ENCODE measurements at regions not wholly inside any gene's neighbourhood (a gene's known extent, or its start where the extent isn't known, plus 50 kb on each side); places are given as distances from the start of the nearest gene placed in this dataset.
"Not testable (repeated sequence)": the region's sequence is repeated elsewhere in the genome, so short reads cannot be mapped to it uniquely, and the experiment has no call there.

- no peak for DNase-seq (ENCODE audit: low read depth, low spot score)
These were observed 697.2 kb upstream of the SLC8A1 start for GRCh38 chr2:41149054-41149453.

GRCh38 chr2:41151746-41152145 lies 699.9 kb upstream of the SLC8A1 start:
- DNase-seq (ENCODE audit: low read depth, low spot score): no peak

GRCh38 chr2:41152318-41152717 lies 700.4 kb upstream of the SLC8A1 start:
- DNase-seq (ENCODE audit: low read depth, low spot score): no peak

- DNase-seq (ENCODE audit: low read depth, low spot score): no peak
These were observed 708.5 kb upstream of the SLC8A1 start for GRCh38 chr2:41160439-41160838.

GRCh38 chr2:41167014-41167413 lies 715.1 kb upstream of the SLC8A1 start:
- DNase-seq (ENCODE audit: low read depth, low spot score): peak; percentile 15

GRCh38 chr2:41169744-41170143 lies 717.9 kb upstream of the SLC8A1 start:
- no peak for DNase-seq (ENCODE audit: low read depth, low spot score)

- DNase-seq (ENCODE audit: low read depth, low spot score): no peak
These were observed 718.7 kb upstream of the SLC8A1 start for GRCh38 chr2:41170589-41170988.

- DNase-seq (ENCODE audit: low read depth, low spot score): no peak
These were observed 728.5 kb upstream of the SLC8A1 start for GRCh38 chr2:41180387-41180786.

GRCh38 chr2:41182961-41183360 lies 731.1 kb upstream of the SLC8A1 start:
- no peak for DNase-seq (ENCODE audit: low read depth, low spot score)

- no peak for DNase-seq (ENCODE audit: low read depth, low spot score)
These were observed 735.7 kb upstream of the SLC8A1 start for GRCh38 chr2:41187376-41188122.

GRCh38 chr2:41194230-41194629 lies 742.3 kb upstream of the SLC8A1 start:
- DNase-seq (ENCODE audit: low read depth, low spot score): no peak

GRCh38 chr2:41197781-41198180 lies 745.9 kb upstream of the SLC8A1 start:
- DNase-seq (ENCODE audit: low read depth, low spot score): no peak

GRCh38 chr2:41199334-41199733 lies 747.4 kb upstream of the SLC8A1 start:
- no peak for DNase-seq (ENCODE audit: low read depth, low spot score)

GRCh38 chr2:41204315-41204714 lies 752.4 kb upstream of the SLC8A1 start:
- no peak for DNase-seq (ENCODE audit: low read depth, low spot score)

GRCh38 chr2:41206004-41206403 lies 754.1 kb upstream of the SLC8A1 start:
- no peak for DNase-seq (ENCODE audit: low read depth, low spot score)

GRCh38 chr2:41207578-41207977 lies 755.7 kb upstream of the SLC8A1 start:
- no peak for DNase-seq (ENCODE audit: low read depth, low spot score)

- not testable (repeated sequence) for DNase-seq (ENCODE audit: low read depth, low spot score)
These were observed 758.1 kb upstream of the SLC8A1 start for GRCh38 chr2:41210030-41210429.

GRCh38 chr2:41216978-41217377 lies 765.1 kb upstream of the SLC8A1 start:
- no peak for DNase-seq (ENCODE audit: low read depth, low spot score)

- no peak for DNase-seq (ENCODE audit: low read depth, low spot score)
These were observed 770.7 kb upstream of the SLC8A1 start for GRCh38 chr2:41222593-41222992.

GRCh38 chr2:41234093-41234492 lies 782.2 kb upstream of the SLC8A1 start:
- DNase-seq (ENCODE audit: low read depth, low spot score): no peak

- DNase-seq (ENCODE audit: low read depth, low spot score): no peak
These were observed 789.6 kb upstream of the SLC8A1 start for GRCh38 chr2:41241325-41242000.

- no peak for DNase-seq (ENCODE audit: low read depth, low spot score)
These were observed 790.1 kb upstream of the SLC8A1 start for GRCh38 chr2:41242001-41242331.

- DNase-seq (ENCODE audit: low read depth, low spot score): no peak
These were observed 779.7 kb upstream of the PKDCC start for GRCh38 chr2:41267929-41268659.

Data from iPS DF 19.7 (cell line).